OCI-LY3 (cell line): ENCODE measurements at regions not wholly inside any gene's neighbourhood (a gene's known extent, or its start where the extent isn't known, plus 50 kb on each side); places are given as distances from the start of the nearest gene placed in this dataset.

ENCODE experiments used
- H2AFZ ChIP-seq: fragments of 200-600, 300-600 bp; shearing (Covaris generic); 2 replicates; pipeline ENCODE4 v1.6.0; 2014; ENCODE audit warnings: antibody characterized with exemption, low read depth, low read length
- H3K27ac ChIP-seq: fragments of 200-600, 300-600 bp; sonication (generic); 2 replicates; pipeline ENCODE4 v1.5.1; 2014; ENCODE audit warnings: mild to moderate bottlenecking, low read length, moderate library complexity, mixed read lengths
- H3K27me3 ChIP-seq: fragments of 200-600, 300-600 bp; sonication (generic); 2 replicates; pipeline ENCODE4 v1.6.1; 2014; ENCODE audit warnings: low read depth, low read length, mixed read lengths
- H3K36me3 ChIP-seq: fragments of 200-600, 300-600 bp; sonication (generic); replicated peaks from 2 replicates; pipeline ENCODE3; 2014; ENCODE audit warnings: low read depth, low read length, mixed read lengths
- H3K4me1 ChIP-seq: fragments of 300-600, 200-600 bp; sonication (generic); 2 replicates; pipeline ENCODE4 v1.6.1; 2014; ENCODE audit warnings: low read length, mixed read lengths
- H3K4me2 ChIP-seq: fragments of 200-600, 300-600 bp; sonication (generic); 2 replicates; pipeline ENCODE4 v1.6.1; 2014; ENCODE audit warnings: low read length, mixed read lengths
- H3K4me3 ChIP-seq: fragments of 300-600, 200-600 bp; sonication (generic); 2 replicates; pipeline ENCODE4 v1.5.1; 2014; ENCODE audit warnings: antibody characterized with exemption, mild to moderate bottlenecking, low read length, moderate library complexity
- H3K79me2 ChIP-seq: fragments of 300-600, 200-600 bp; shearing (Covaris generic); 2 replicates; pipeline ENCODE4 v1.6.1; 2014; ENCODE audit warnings: mild to moderate bottlenecking, low read length, mixed read lengths
- H3K9ac ChIP-seq: fragments of 300-600, 200-600 bp; shearing (Covaris generic); 2 replicates; pipeline ENCODE4 v1.6.0; 2014; ENCODE audit warnings: mild to moderate bottlenecking, low read length, moderate library complexity
- H3K9me3 ChIP-seq: fragments of 200-600, 300-600 bp; shearing (Covaris generic); 2 replicates; pipeline ENCODE4 v1.6.1; 2014; ENCODE audit warnings: low read length, mixed read lengths; ENCODE audit not compliant: insufficient read depth
- H4K20me1 ChIP-seq: fragments of 200-600, 300-600 bp; sonication (generic); 2 replicates; pipeline ENCODE4 v1.6.1; 2016; ENCODE audit warnings: low read length, mixed read lengths; ENCODE audit not compliant: insufficient read depth
- CTCF ChIP-seq: fragments of 200-600, 300-600 bp; sonication (generic); IDR thresholded peaks from 2 replicates; pipeline ENCODE4 v1.5.1; 2014; ENCODE audit warnings: antibody characterized with exemption, low read length, low read depth
- EZH2phosphoT487 ChIP-seq: fragments of 200-600 bp; shearing (Covaris generic); IDR thresholded peaks from 2 replicates; pipeline ENCODE4 v1.6.1; 2018; ENCODE audit warnings: antibody characterized with exemption, mixed run types, low read depth

GRCh38 chr3:168730073-168730472 is 634.3 kb upstream of the GOLIM4 start:
- Histone ChIP-seq H3K36me3 (no peaks in the 10 kb centered on the region), H3K4me2 (no peak overlapping the region), H3K9ac (no peak overlapping the region), H3K4me3 (no peak overlapping the region), H3K9me3 (no peaks in the 10 kb centered on the region), H3K79me2 (no peaks in the 10 kb centered on the region), H2AFZ (no peak overlapping the region), H3K27ac (no peak overlapping the region), H4K20me1 (no peaks in the 10 kb centered on the region), H3K27me3 (no peaks in the 10 kb centered on the region), H3K4me1 (no peaks in the 10 kb centered on the region)
- no peak for TF ChIP-seq EZH2phosphoT487
- no peak for TF ChIP-seq CTCF

- Histone ChIP-seq H3K4me3 (no peak overlapping the region), H3K27ac (no peak overlapping the region), H3K79me2 (no peaks in the 10 kb centered on the region), H3K4me1 (no peaks in the 10 kb centered on the region), H3K9me3 (no peaks in the 10 kb centered on the region), H3K36me3 (no peaks in the 10 kb centered on the region), H3K4me2 (no peak overlapping the region), H3K9ac (no peak overlapping the region), H3K27me3 (no peaks in the 10 kb centered on the region), H4K20me1 (no peaks in the 10 kb centered on the region), H2AFZ (no peak overlapping the region)
- no peak for TF ChIP-seq CTCF
- no peak for TF ChIP-seq EZH2phosphoT487
Observed at GRCh38 chr3:168722091-168722490, 626.4 kb upstream of the GOLIM4 start.

GRCh38 chr3:168714609-168715240 is 619.0 kb upstream of the GOLIM4 start:
- Histone ChIP-seq H4K20me1 (no peaks in the 10 kb centered on the region), H3K9me3 (no peaks in the 10 kb centered on the region), H3K79me2 (no peaks in the 10 kb centered on the region), H3K27me3 (no peaks in the 10 kb centered on the region), H3K36me3 (peaks cover 5% of the 10 kb centered on the region), H3K27ac (no peak overlapping the region), H3K4me3 (no peak overlapping the region), H3K4me2 (peak overlapping the region; percentile 24), H2AFZ (0 out of 2 replicates have a peak overlapping the region, but pooled peaks have one; percentile 3), H3K4me1 (peaks cover 9% of the 10 kb centered on the region), H3K9ac (no peak overlapping the region)
- TF ChIP-seq CTCF: no peak

GRCh38 chr3:168709073-168709472 is 613.3 kb upstream of the GOLIM4 start:
- H3K27ac ChIP-seq: no peak overlapping the region
- H3K4me3 ChIP-seq: no peak overlapping the region
- no peaks in the 10 kb centered on the region for H3K27me3 ChIP-seq
- no peak for TF ChIP-seq EZH2phosphoT487
- no peak for TF ChIP-seq CTCF
- H3K9me3 ChIP-seq: no peaks in the 10 kb centered on the region
- no peaks in the 10 kb centered on the region for H4K20me1 ChIP-seq
- no peak overlapping the region for H3K4me2 ChIP-seq
- H3K79me2 ChIP-seq: no peaks in the 10 kb centered on the region
- peaks cover 5% of the 10 kb centered on the region for H3K36me3 ChIP-seq
- no peak overlapping the region for H3K9ac ChIP-seq
- peaks cover 11% of the 10 kb centered on the region for H3K4me1 ChIP-seq
- H2AFZ ChIP-seq: no peak overlapping the region
